IMR-90 (cell line): ENCODE measurements at regions not wholly inside any gene's neighbourhood (a gene's known extent, or its start where the extent isn't known, plus 50 kb on each side); places are given as distances from the start of the nearest gene placed in this dataset.

Experiments
- ATAC-seq: fragments of 200-7000 bp; cut with Tn5 transposase; 2 replicates; pipeline ENCODE4 v1.9.1; 2020; ENCODE audit warnings: low read depth, mild to moderate bottlenecking, moderate library complexity
- BruUV-seq: library from RNA; stranded (reverse); fragments of 400-500 nt; replicated peaks from 2 replicates; lab custom pipeline; 2021; lab: Mats Ljungman, UMichigan
- CTCF ChIA-PET: fragments of 300-600 bp; formaldehyde crosslinking; extraction: SDS; loops from one replicate; lab custom pipeline; 2021; ENCODE audit warnings: antibody characterized with exemption; lab: Yijun Ruan, JAX
- POLR2A ChIA-PET: fragments of 300-600 bp; sonication (Branson Sonifier 250); formaldehyde crosslinking; loops from one replicate; lab custom pipeline; 2022; ENCODE audit warnings: antibody characterized with exemption; ENCODE audit not compliant: unreplicated experiment; lab: Charles Lee
- DNase-seq: peaks from one replicate; pipeline ENCODE4 v3.0.0; 2013
- H2AFZ ChIP-seq: replicated peaks from 2 replicates; pipeline ENCODE3; 2013; ENCODE audit warnings: low read length, mild to moderate bottlenecking; ENCODE audit not compliant: poor library complexity
- H2AK5ac ChIP-seq: 2 replicates; pipeline ENCODE4 v1.6.1; 2013; ENCODE audit warnings: low read depth, low read length, inconsistent platforms
- H2AK9ac ChIP-seq: replicated peaks from 2 replicates; pipeline ENCODE3; 2013; ENCODE audit warnings: mild to moderate bottlenecking, low read depth, low read length, moderate library complexity; ENCODE audit not compliant: poor library complexity
- H2BK120ac ChIP-seq: 2 replicates; pipeline ENCODE4 v1.6.1; 2013; ENCODE audit warnings: low read depth, low read length, inconsistent platforms
- H2BK15ac ChIP-seq: 3 replicates; pipeline ENCODE4 v1.6.1; 2013; ENCODE audit warnings: low read depth, low read length, inconsistent platforms
- H2BK20ac ChIP-seq: 2 replicates; pipeline ENCODE4 v1.6.1; 2013; ENCODE audit warnings: low read depth, mild to moderate bottlenecking, inconsistent platforms, low read length, moderate library complexity
- H2BK5ac ChIP-seq: 2 replicates; pipeline ENCODE4 v1.6.1; 2013; ENCODE audit warnings: mild to moderate bottlenecking, low read depth, low read length, inconsistent platforms; ENCODE audit not compliant: poor library complexity, severe bottlenecking
- H3K14ac ChIP-seq: replicated peaks from 2 replicates; pipeline ENCODE4 v1.6.1; 2013; ENCODE audit warnings: low read depth, low read length, inconsistent platforms
- H3K18ac ChIP-seq: 2 replicates; pipeline ENCODE4 v1.6.1; 2013; ENCODE audit warnings: low read depth, low read length, control low read depth
- H3K23ac ChIP-seq: 2 replicates; pipeline ENCODE4 v1.6.1; 2013; ENCODE audit warnings: low read depth, low read length, inconsistent platforms
- H3K27ac ChIP-seq: 2 replicates; pipeline ENCODE4 v1.5.1; 2013; ENCODE audit warnings: mild to moderate bottlenecking, control low read depth, low read length; ENCODE audit not compliant: insufficient read depth
- H3K27me3 ChIP-seq: 2 replicates; pipeline ENCODE4 v1.6.1; 2013; ENCODE audit warnings: low read length; ENCODE audit not compliant: control insufficient read depth, insufficient read depth
- H3K36me3 ChIP-seq: 2 replicates; pipeline ENCODE4 v1.6.1; 2013; ENCODE audit warnings: low read length, mixed read lengths; ENCODE audit not compliant: control insufficient read depth, insufficient read depth
- H3K4ac ChIP-seq: 2 replicates; pipeline ENCODE4 v1.6.1; 2013; ENCODE audit warnings: low read depth, low read length, inconsistent platforms
- H3K4me1 ChIP-seq: 2 replicates; pipeline ENCODE4 v1.6.1; 2013; ENCODE audit warnings: low read length, mixed read lengths; ENCODE audit not compliant: control insufficient read depth, insufficient read depth
- H3K4me2 ChIP-seq: 2 replicates; pipeline ENCODE4 v1.6.1; 2013; ENCODE audit warnings: low read depth, mild to moderate bottlenecking, control low read depth, low read length, moderate library complexity
- H3K4me3 ChIP-seq: 2 replicates; pipeline ENCODE4 v1.5.1; 2013; ENCODE audit warnings: low read depth, mild to moderate bottlenecking, control low read depth, low read length, moderate library complexity; ENCODE audit not compliant: insufficient read depth
- H3K56ac ChIP-seq: 2 replicates; pipeline ENCODE4 v1.6.1; 2013; ENCODE audit warnings: low read length, inconsistent platforms; ENCODE audit not compliant: insufficient read depth; ENCODE audit errors: extremely low read depth
- H3K79me1 ChIP-seq, 2 experiments: 2 replicates each; pipeline ENCODE4 v1.6.1; 2013; ENCODE audit warnings: low read length in 2 of 2, inconsistent platforms in 1 of 2, low read depth in 1 of 2
- H3K9ac ChIP-seq: 2 replicates; pipeline ENCODE4 v1.6.1; 2013; ENCODE audit warnings: low read depth, low read length, control low read depth
- H3K9me1 ChIP-seq: 2 replicates; pipeline ENCODE4 v1.6.1; 2013; ENCODE audit warnings: low read length, inconsistent platforms; ENCODE audit not compliant: insufficient read depth
- H3K9me3 ChIP-seq: 2 replicates; pipeline ENCODE4 v1.6.1; 2013; ENCODE audit warnings: low read length; ENCODE audit not compliant: control insufficient read depth, insufficient read depth
- H4K20me1 ChIP-seq: 2 replicates; pipeline ENCODE4 v1.6.1; 2013; ENCODE audit warnings: low read length, inconsistent platforms; ENCODE audit not compliant: insufficient read depth
- H4K5ac ChIP-seq: 2 replicates; pipeline ENCODE4 v1.6.1; 2013; ENCODE audit warnings: mild to moderate bottlenecking, low read depth, low read length, control low read depth
- H4K8ac ChIP-seq, 2 experiments: 2 replicates each; pipeline ENCODE4 v1.6.1; 2013; ENCODE audit warnings: low read depth in 2 of 2, low read length in 2 of 2, control low read depth in 1 of 2, inconsistent platforms in 1 of 2
- H4K91ac ChIP-seq: 2 replicates; pipeline ENCODE4 v1.6.1; 2013; ENCODE audit warnings: low read depth, low read length, inconsistent platforms; ENCODE audit not compliant: insufficient read depth
- FOS ChIP-seq: fragments of 150-350 bp; IDR thresholded peaks from 2 replicates; pipeline ENCODE4 v1.6.1; 2016; ENCODE audit warnings: low read depth, low read length
- NFE2L2 ChIP-seq: fragments of 150-350 bp; IDR thresholded peaks from 2 replicates; pipeline ENCODE4 v1.6.1; 2016; ENCODE audit warnings: low read depth, mild to moderate bottlenecking, low read length
- POLR2A ChIP-seq: IDR thresholded peaks from 2 replicates; pipeline ENCODE4 v1.6.1; 2012; ENCODE audit warnings: mild to moderate bottlenecking, low read depth, low read length
- RAD21 ChIP-seq: IDR thresholded peaks from 2 replicates; pipeline ENCODE4 v1.6.1; 2012; ENCODE audit warnings: low read length, improper control_type of control experiment
- WGBS, 2 experiments: methylation state at CpG; one replicate each; pipeline versions ENCODE4 v1.1.5 to v1.1.7; 2013; ENCODE audit warnings: missing lambda C conversion rate in 2 of 2; ENCODE audit not compliant: insufficient read length in 1 of 2; ENCODE audit errors: extremely low coverage in 2 of 2; 5-methylcytosine and 5-hydroxymethylcytosine counted together
- dilution Hi-C: fragments of 300-500 bp; cut with HindIII; formaldehyde crosslinking; loops from one replicate; pipeline ENCODE4 v1.14.3; 2018; ENCODE audit warnings: low sequenced_read_pairs; ENCODE audit not compliant: unreplicated experiment
- in situ Hi-C: fragments of 300-500 bp; cut with MboI; formaldehyde crosslinking; loops from 3 replicates; pipeline ENCODE4 v1.14.3; 2019; ENCODE audit warnings: low sequenced_read_pairs, inconsistent platforms, mixed read lengths
- intact Hi-C: fragments of 100-400 bp; cut with micrococcal nuclease; formaldehyde crosslinking; loops from 2 replicates; pipeline ENCODE4 v1.10.0; 2022

DNA sequence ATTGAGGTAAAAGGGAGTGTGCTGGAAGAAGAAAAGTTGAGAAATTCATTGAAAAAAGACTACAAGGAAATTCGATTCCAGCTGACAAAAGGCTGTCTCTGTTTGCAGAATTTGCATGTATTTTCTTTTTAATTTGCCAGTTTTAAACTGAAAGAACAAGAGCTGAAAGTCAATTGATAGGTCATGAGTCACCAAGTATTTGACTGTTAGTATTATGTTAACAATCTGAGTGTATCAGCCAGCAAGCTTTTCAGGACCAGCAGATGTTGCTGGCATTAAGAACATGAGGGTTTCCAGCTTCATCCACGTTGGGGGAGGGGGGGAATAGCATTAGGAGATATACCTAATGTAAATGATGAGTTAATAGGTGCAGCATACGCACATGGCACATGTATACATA lies 726.7 kb downstream of the METTL15 start:
- Histone ChIP-seq H3K4me1 (peaks cover 14% of the 10 kb centered on the region), H3K4me3 (no peak overlapping the region)
- POLR2A ChIA-PET: interaction anchor here (0.6 to 1.3 kb wide), 6 partner anchors 128 to 1135 kb away, joined by 3 to 10 read pairs (median 3); partner anchors contain the start of gene BDNF

More for the DNA sequence above, 726.7 kb downstream of the METTL15 start:
- dilution Hi-C loops (no loop called here), intact Hi-C loops (loop anchor here (2.0 to 5.0 kb wide), 2 partner anchors 1118 to 1136 kb away; no protein-coding TSS in a partner anchor), in situ Hi-C loops (loop anchor here (10.0 to 25.0 kb wide), 2 partner anchors 500 to 1123 kb away; partner anchors contain the start of gene BDNF)
- WGBS, 2 experiments: 0% methylated on average over 1 of the region's 3 CpGs; no CpG with 5 or more reads in 1 of the 2 experiments
- ATAC-seq: peak; percentile 18
- Histone ChIP-seq H2AK5ac (peak overlapping the region; percentile 73), H2BK15ac (0 out of 3 replicates have a peak overlapping the region, but pooled peaks have one; percentile 84), H2BK120ac (peak overlapping the region; percentile 99), H3K9me1 (peaks cover 4% of the 10 kb centered on the region; the same call in 1 of the 2 replicates), H3K4me2 (peak overlapping the region; percentile 19; the same call in 1 of the 2 replicates), H3K9me3 (no peaks in the 10 kb centered on the region), H2BK5ac (peak overlapping the region; percentile 99), H2AK9ac (no peak overlapping the region), H3K18ac (peak overlapping the region; percentile 99; the same call in 1 of the 2 replicates), H3K36me3 (no peaks in the 10 kb centered on the region), H3K27me3 (no peaks in the 10 kb centered on the region), H3K9ac (peak overlapping the region; percentile 77; the same call in 1 of the 2 replicates), H4K20me1 (no peaks in the 10 kb centered on the region), H3K4ac (peak overlapping the region; percentile 95; the same call in 1 of the 2 replicates), H3K14ac (peak overlapping the region; percentile 93), H3K79me1 (no peaks in the 10 kb centered on the region), H2AFZ (no peak overlapping the region), H3K23ac (peak overlapping the region; percentile 98), H3K56ac (peak overlapping the region; percentile 99), H4K91ac (peak overlapping the region; percentile 96), H3K27ac (peak overlapping the region; percentile 90), H4K8ac (peak overlapping the region; percentile 85 to 100), H4K5ac (peak overlapping the region; percentile 97; the same call in 1 of the 2 replicates), H2BK20ac (peak overlapping the region; percentile 100)
- TF ChIP-seq NFE2L2 (no peak), RAD21 (peak; percentile 27; the same call in 1 of the 2 replicates), FOS (peak; percentile 81), POLR2A (peak; percentile 8; the same call in 1 of the 2 replicates)
- DNase-seq: peak; percentile 97
- CTCF ChIA-PET: interaction anchor here (1.0 kb wide), 1 partner anchor 325 kb away, joined by 7 read pairs; no protein-coding TSS in a partner anchor
- BruUV-seq: no TSS peak
